NCI-H2196 treated with DMSO at 0.1 percent for 48 hours (cell line): ENCODE measurements at regions not wholly inside any gene's neighbourhood (a gene's known extent, or its start where the extent isn't known, plus 50 kb on each side); places are given as distances from the start of the nearest gene placed in this dataset.

Experiments
- DNase-seq: peaks from one replicate; lab custom pipeline; 2025; ENCODE audit not compliant: unreplicated experiment; lab: John Stamatoyannopoulos, UW

DNA sequence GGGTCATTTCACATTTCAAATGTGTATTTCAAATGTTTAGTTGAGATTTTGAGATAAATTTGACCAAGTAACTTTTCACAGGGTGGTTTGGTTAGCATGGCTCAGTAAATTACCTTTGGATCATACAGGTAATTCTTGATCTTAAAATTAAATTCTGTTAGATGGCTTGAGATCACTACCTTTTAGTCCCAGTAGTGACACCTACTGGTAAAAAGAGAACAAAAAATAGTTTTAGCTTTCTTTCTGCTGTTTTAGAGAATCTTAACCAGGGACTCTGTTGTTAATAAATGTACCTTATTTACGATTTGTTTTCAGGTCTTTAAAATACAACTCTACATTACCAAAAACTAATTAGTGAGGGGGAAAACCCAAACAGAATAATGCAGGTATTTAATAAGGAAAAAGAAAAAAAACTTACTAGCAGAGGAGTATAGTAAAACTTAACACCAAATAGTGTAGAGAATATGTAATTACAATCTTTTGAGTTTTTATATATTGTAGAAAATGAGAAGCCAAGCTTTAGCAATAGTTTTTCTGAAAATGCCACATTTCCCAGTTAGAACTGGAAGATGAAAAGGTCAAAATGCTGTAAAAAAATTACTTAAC, 620.3 kb upstream of the AGTR1 start:
- DNase-seq, result no peak

DNA sequence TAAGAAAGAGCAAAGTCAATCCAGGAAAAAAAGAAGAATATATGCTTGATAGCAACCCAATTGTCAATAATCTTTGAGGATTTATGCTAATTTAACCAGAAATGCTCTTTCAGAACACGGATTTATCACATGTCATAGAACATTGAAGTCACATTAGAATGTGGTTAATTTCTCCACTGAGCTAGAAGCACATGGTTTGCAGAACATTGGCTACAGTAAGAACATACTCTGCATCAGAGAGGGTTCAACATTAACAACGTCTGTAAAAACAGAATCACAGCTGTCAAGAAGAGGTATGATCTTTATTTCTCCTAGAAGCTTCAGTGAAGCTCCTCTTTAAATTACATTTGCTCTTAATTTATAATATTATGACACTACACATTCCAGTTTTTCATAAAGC, 619.7 kb upstream of the AGTR1 start:
- DNase-seq, result no peak

DNA sequence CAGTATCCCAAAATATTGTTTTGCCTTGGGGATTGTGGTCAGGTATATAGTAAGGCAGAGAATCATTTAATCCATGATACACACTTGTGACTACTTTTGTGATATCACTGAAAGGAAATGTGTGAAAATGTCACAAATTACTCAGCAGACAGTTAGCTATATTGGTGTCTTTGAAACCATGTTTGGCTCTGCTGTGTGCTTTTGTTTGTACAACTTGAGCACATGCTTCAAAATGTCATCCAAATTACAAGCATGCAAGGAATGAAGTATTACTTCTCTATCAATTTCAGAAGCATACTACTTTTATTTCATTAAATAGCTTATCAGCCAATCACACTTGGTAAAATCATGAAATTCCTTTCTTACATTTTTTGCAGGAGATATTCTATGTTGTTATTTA, 619.0 kb upstream of the AGTR1 start:
- no peak for DNase-seq

DNA sequence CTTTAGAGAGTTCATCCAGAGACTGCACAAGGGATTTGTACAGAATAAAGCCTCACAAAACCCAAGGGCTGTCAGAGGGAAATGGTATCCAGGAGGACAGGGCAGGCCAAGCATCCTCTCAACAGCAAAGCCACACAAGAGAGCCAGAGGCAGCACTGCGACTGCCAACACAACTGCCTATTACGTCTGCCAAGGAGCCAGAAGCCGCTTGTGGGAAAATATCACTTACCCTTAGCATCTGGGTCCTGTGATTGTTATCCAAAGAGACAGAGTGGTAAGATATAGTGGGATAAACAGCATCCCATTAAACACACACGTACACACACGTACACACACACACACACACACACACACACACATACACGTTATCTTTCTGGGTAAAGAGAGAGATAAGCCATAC, 618.3 kb upstream of the AGTR1 start:
- no peak for DNase-seq

DNA sequence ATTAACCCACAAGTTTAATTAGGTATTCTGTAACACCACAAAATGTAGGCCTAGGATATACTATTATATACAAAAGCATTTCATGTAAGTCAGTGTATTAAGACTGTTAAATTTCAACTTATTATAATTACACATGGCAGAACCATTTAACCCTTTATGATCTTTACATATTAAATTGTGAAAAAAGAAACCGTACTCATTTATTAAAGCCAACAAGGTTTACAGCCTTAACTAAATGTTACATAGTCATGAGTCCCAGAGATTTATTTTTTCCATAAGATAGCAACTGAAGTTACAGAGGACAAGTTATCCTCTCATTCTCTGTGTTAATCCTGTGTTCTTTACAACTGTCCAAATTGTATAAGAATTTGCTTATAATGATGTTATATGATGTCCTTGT, 615.8 kb upstream of the AGTR1 start:
- no peak for DNase-seq

DNA sequence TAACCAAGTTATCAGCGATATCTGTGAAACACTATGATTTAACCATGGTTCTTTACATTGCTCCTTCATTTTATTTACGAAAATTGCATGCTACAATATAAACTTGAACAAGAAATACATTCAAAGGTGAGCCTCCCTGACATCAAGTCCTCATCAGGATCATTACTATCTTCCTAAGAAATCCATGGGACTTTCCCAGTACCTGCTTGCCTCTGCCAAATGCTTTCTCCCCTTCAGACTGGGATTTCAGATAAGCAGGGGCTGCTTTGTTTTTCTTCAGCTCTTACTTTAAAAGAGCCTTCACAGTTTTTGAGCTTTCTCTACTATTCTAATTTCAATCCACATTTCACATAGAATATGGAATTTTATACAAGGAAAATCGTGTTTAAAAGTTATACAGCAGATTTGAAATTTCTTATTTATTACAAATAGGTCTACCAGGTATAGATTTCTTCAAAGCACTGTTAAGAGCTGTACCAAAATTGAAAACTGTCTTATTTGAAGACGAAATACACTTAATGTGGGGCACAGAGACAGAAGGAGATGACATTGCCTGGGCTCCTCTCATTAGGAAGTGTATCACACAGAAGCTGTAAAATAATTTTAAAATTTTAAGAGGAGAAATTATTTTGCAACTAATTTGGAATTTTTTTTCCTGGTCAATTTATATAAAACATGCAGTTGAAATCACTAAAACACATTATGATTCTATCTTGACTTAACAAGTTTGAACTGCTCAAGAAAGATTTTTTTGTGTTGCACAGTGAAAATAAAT, 615.0 kb upstream of the AGTR1 start:
- no peak for DNase-seq

DNA sequence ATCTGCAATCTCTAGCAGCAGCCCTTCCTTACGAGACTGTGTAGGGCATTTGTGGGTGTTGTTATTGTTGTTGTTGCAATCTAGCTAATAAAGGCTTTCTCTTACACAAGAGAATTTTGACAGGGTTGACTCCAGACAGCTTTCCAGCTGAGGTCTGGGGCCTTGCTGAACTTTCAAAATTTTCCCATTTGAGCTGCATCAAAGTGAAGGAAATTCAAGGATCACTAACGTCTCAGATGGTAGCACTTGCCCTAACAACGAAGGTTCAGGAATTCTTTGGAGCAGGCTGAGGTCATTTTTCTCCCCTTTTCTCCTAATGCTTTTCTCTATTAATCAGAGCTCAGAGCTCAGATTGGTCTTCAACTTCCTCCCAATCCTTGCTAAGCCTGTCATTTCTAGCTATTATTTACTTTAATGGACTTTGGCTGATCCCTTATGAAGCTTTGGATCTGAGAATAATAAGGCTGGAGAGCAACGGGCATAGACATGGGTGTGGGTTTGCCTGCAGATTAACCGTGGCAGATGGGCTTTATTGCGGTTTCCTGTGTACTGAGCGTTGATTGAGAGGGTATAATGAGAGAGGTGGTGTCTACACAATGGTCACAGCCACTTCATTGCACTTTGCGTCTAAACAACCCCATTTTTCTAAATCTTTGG, 614.0 kb upstream of the AGTR1 start:
- no peak for DNase-seq

DNA sequence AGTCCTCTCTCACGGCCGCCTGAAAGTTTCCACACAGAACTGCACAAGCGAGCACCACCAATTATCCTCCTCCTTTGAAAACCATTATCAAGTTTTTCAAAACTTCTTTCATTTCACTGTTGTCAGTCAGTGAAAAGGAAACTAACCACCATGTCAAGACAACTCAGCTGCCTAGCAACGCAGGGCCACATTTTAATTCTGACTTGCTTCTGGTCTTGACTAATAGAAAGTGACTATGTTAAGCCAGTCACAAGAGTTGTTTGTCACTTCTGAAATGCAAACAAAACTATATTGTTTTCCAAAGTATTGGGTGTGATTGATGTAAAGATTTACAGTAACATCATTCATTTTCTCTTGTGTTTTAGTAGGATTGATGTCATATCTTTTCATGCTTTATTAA, 612.8 kb upstream of the AGTR1 start:
- no peak for DNase-seq

DNA sequence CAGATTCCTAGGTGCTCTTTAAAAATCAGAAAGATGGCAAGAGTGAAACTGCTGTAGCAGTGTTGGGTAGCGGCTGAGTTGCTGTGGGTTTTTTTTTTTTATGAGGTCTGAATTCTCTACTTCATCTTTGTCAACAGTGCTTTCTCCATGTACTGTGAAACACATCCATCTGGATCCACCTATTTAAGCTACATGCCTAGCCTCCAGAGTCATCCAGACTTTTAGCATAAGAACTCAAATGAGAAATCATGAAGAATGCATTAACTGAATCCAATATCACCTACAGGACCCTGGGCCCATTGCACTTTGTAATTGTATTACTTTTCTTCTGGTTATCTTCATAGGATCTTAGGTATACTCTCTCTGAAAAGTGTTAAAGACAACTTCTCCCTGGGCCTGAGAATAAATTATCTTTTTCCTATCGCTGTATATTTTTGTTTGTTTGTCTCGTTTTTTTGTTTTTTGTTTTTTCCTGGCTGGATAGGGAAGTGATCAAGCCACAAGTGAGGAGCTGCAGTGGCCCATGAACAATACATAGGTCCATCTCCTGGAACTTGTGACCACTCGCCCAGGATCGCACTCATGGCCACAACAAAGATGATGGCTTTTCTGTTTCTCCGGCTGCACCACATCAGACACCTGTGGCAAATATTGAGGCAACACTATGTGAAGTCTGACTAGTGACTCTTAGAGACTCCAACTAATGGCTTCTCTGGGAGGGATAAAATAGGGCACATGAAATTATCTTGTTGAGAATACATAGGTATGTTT, 609.9 kb upstream of the AGTR1 start:
- no peak for DNase-seq

DNA sequence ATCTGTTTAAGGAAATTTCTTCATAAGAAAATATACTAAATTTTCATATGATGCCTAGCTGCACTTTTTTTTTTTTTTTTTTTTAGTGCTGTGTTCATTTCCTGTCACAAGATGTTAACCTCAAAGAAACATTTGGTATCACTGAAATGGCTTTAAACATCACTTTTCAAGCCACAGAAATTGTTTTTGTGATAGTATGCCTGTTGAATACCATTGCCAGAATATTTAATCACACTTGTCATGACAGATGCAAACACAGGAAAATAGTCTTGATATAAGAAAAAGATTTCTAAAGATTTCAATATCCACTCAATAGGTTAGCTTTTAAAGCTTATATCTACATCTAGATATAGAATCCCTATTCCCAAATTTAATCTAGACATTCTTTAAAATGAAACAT, 608.5 kb upstream of the AGTR1 start:
- DNase-seq, result no peak

DNA sequence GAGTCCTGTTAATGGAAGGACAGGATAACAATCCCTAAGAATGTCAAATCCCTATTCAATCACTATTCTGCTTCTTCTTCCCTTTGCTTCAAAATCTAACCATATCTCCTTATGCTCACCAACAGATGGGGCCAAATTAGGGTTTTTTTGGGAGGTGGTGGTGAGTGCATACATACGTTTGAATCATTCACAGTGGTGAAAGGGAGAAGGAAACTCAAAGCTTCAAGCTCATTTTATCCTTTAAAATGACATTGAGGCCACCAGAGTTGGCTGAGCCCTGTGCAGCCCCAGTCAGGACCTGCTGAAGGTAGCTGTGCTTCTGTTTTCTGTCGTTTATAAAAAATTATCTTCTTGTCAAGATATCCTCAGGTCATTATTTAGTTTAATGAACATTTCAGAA, 607.5 kb upstream of the AGTR1 start:
- DNase-seq, result no peak

DNA sequence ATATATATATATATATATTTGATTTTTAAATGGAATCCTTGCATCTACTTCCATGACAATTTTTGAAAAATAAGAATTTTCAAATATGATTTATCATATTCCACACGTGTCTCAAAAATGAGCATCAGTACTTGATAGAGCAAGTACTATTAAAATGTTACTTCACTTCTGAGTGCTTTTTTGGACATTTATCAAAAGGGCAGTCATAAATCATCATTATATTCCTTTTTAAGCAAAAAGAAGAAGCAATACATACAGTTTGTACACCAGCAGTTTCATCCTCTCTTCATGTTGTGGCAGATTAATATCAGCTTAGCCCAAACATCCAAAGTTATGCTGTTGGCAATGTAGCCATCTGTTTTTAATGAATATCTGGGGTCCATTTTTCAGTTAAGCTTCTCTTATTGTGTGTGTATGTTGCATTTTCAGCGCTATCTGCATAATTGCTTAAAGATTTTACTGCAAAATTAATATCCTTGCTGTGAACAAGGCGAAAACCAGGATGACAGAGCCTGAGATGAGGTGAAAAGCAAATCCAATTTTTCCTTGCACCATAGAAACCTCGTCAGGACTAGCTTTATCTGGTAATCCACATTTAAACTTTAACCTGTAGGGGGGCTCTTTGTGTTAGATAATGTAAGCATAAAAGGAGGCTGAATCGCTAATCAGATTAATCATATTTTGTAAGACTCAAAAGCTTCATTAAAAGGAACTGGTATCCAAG, 604.9 kb upstream of the AGTR1 start:
- DNase-seq, result no peak

DNA sequence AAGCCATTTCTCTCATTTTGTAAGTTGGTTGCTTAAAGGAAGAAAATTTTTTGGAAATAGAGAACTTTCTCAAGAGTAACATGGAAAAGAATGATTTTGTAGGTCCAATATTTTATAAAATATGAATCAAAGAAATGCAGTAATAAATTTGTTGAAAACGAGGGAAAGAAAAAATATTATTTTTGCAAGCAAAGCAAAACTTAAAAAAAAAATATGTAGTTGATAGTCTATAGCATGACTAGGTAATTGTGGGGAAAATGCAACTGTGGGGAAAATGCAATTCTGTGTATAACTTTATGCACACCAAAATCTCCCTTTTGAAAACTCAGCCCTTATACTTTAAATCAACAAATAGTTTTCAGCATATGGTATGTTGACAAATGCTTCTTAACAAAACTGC, 604.0 kb upstream of the AGTR1 start:
- no peak for DNase-seq

DNA sequence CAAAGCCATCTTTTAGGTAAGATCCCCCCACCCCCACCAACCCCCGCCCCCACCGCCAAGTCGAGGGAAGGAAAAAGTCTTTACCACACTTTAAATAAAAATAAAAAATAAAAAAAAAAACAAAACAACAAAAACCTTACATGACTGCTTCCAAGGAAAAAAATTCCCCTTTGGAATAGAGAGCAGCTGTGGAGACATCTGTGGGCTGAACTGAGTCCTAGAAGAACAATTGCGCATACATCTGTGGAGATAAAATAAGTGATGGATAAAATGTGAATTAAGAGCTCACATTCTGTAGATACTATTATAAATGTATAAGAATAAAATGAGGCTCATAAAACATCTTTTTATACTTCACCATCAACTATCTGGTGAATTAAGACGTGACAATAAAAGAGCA, 601.7 kb upstream of the AGTR1 start:
- no peak for DNase-seq

DNA sequence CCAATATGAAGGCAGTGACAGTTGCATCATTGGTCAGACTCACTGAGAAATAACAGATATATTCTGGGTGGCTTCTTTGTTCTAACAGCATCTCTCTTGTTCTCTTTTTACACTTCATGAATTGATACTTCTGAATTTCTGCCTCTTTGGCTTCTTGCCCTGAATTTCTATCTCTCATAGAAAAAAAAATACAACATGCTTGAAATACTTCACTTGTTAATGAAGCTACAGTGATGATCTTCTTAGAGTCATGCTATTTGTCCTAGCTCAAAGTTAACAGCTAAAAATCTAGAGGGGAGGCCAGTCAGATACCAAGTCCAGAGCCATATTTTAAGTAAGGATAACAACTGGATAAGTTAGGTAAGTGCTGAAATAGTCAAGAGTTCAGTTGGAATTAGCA, 597.2 kb upstream of the AGTR1 start:
- DNase-seq, result no peak

DNA sequence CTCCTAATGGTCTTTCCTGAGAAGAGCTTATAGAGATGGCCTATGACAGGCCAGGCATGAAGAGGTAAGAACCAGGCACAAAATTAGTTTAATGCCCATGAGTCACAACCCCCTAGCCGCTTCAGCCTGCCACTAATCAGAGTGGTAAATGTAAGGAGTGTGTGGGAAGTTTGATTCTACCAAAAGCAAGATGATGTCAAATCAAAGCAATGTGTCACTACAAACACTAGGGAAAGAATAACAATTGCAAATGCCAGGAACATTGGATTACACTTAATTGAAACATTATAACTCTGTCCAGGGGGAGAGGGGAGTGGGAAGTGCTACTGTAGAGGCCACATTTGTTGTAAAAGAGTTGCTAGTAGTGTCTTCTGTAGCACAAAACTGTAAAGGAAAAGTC, 596.6 kb upstream of the AGTR1 start:
- DNase-seq, result no peak

DNA sequence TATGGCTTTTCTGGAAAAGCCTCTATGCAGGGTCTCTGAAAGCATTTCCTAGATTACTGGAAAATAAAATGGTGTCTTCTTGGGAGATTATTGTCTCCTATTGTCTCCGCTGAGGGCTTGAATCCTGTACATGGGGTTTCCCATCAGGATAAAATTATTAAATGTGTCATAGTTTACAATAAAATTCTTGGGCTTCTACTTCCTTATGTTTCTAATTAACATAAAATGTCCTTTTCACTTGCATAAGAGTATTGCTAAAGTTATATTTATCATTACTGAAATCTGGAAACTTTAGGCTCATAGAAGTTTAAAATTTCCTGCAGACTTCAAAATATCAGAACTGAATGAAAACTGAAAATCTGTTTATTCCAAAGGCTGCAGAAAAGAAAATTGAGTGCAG, 595.5 kb upstream of the AGTR1 start:
- DNase-seq, result no peak

DNA sequence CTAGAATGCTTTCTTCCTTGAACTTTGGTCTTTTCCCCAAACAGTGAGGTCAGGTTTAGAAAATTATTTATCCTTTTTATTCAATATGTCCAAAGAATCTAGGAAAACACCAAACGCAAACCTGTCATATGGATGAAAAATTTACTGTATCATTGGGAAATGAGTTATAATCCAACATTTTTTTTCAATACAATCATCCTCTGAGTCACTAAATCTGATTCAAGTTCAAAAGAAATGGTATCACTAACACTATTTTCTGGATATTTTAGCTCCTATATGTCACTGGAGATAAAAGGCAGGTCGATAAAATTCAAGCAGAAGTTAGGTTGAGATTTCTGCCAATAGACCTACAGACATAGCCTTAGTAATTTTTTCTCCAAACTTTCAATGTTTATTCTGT, 591.6 kb upstream of the AGTR1 start:
- no peak for DNase-seq

DNA sequence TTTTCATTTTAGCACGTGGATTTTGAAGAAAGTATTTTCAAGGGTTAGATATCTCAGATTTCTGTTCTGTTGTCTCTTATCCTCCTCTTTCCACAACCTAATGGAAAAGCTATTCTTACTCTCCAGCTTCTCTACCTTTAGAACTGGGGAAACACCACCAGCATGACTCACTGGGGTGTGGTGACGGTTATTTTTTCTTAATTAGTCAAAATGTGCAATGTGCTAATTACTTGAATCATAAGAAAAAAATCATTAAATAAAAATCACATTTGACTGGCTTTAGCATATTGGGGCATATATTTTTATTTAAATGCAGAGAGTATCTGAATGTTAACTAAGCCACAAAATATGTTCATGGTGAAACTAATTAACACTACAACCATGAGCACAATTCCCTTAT, 570.7 kb upstream of the AGTR1 start:
- DNase-seq, result no peak

DNA sequence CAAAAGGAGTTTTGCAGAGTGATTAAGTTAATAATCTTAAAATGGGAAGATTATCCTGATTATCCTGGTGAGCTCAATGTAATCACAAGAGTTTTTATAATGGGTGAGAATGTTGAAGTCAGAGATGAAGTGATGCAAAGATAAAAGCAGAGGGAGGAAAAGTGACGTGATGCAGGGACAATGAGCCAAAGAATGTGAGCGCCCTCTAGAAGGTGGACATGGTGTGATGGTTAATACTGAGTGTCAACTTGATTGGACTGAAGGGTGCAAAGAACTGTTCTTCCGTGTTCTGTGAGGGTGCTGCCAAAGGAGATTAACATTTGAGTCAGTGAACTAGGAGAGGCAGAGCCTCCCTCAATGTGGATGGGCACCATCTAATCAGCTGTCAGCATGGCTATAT, 569.6 kb upstream of the AGTR1 start:
- DNase-seq, result no peak

DNA sequence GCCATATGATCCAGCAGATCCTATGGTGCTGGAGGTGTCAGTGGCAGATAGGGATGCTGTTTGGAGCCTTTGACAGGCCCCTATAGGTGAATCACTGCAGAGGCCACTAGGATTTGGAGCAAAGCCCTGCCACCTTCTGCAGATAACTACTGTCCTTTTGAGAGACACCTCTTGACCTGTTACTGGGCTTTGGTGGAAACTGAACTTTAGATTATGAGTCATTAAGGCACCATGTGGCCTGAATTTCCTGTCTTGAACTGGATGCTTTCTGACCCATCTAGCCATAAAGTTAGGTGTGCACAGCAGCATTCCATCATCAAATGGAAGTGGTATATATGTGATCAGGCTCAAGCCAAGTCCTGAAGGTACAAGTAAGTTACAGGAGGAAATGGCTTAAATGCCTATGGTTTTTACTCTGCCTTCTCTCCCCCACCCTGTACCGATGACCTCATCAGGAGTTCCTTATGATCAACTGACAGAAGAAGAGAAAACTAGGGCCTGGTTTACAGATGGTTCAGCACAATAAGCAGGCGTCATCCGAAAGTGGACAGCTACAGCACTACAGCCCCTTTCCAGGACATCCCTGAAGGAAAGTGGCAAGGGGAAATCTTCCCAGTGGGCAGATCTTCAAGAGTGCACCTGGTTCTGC, 565.6 kb upstream of the AGTR1 start:
- no peak for DNase-seq
